Keratinocyte (primary cell): ENCODE measurements at regions not wholly inside any gene's neighbourhood (a gene's known extent, or its start where the extent isn't known, plus 50 kb on each side); places are given as distances from the start of the nearest gene placed in this dataset.

ENCODE experiments used
- DNase-seq: peaks from one replicate; pipeline ENCODE4 v3.0.0-alpha.2; 2011; ENCODE audit warnings: low read depth, missing footprints, low spot score
- FAIRE-seq: peaks from 2 replicates; lab custom pipeline; 2011; peaks lifted over from hg19 to GRCh38; lab: Jason Lieb, UNC
- H2AFZ ChIP-seq: 2 replicates; pipeline ENCODE4 v1.6.0; 2012; ENCODE audit warnings: low read length, control low read depth, inconsistent platforms; ENCODE audit not compliant: control insufficient read depth
- H3K27ac ChIP-seq: 2 replicates; pipeline ENCODE4 v1.5.1; 2011; ENCODE audit warnings: low read length; ENCODE audit not compliant: control insufficient read depth, insufficient read depth
- H3K27me3 ChIP-seq: 3 replicates; pipeline ENCODE4 v1.6.0; 2011; ENCODE audit warnings: low read length; ENCODE audit not compliant: control insufficient read depth, insufficient read depth; ENCODE audit errors: extremely low read depth
- H3K36me3 ChIP-seq, 2 experiments: 2 replicates in 1 of 2; 3 replicates in 1 of 2; pipeline ENCODE4 v1.5.1; 2011; ENCODE audit warnings: low read length in 2 of 2, mild to moderate bottlenecking in 1 of 2; ENCODE audit not compliant: control insufficient read depth in 2 of 2, insufficient read depth in 2 of 2; ENCODE audit errors: extremely low read depth in 1 of 2
- H3K4me1 ChIP-seq: 3 replicates; pipeline ENCODE4 v1.5.1; 2011; ENCODE audit warnings: low read length; ENCODE audit not compliant: control insufficient read depth, insufficient read depth; ENCODE audit errors: extremely low read depth
- H3K4me2 ChIP-seq: 3 replicates; pipeline ENCODE4 v1.6.0; 2011; ENCODE audit warnings: low read depth, low read length; ENCODE audit not compliant: control insufficient read depth, insufficient read depth; ENCODE audit errors: extremely low read depth
- H3K4me3 ChIP-seq, 3 experiments: fragments of 200-600 bp in 1 of 3; sonication (generic) in 1 of 3; 2 replicates in 2 of 3; 3 replicates in 1 of 3; pipeline ENCODE4 v1.5.1; 2011 to 2016; ENCODE audit warnings: low read length in 3 of 3, mild to moderate bottlenecking in 3 of 3, control low read depth in 2 of 3, inconsistent platforms in 1 of 3, low read depth in 1 of 3, mixed read lengths in 1 of 3, mixed run types in 1 of 3, moderate library complexity in 1 of 3; ENCODE audit not compliant: control insufficient read depth in 2 of 3, insufficient read depth in 2 of 3; ENCODE audit errors: extremely low read depth in 1 of 3
- H3K79me2 ChIP-seq: 2 replicates; pipeline ENCODE4 v1.6.0; 2012; ENCODE audit warnings: low read length; ENCODE audit not compliant: control insufficient read depth, insufficient read depth
- H3K9ac ChIP-seq: 3 replicates; pipeline ENCODE4 v1.6.0; 2011; ENCODE audit warnings: low read length; ENCODE audit not compliant: control insufficient read depth, insufficient read depth; ENCODE audit errors: extremely low read depth
- H3K9me1 ChIP-seq: 3 replicates; pipeline ENCODE4 v1.6.0; 2011; ENCODE audit warnings: low read length; ENCODE audit not compliant: control insufficient read depth, insufficient read depth; ENCODE audit errors: extremely low read depth
- H3K9me3 ChIP-seq: 2 replicates; pipeline ENCODE4 v1.5.1; 2012; ENCODE audit warnings: low read depth, low read length; ENCODE audit not compliant: control insufficient read depth
- H4K20me1 ChIP-seq: 3 replicates; pipeline ENCODE4 v1.6.0; 2011; ENCODE audit warnings: low read length; ENCODE audit not compliant: control insufficient read depth, insufficient read depth; ENCODE audit errors: extremely low read depth
- EZH2 ChIP-seq: IDR thresholded peaks from one replicate; pipeline ENCODE4 v1.6.1; 2012; ENCODE audit warnings: inconsistent platforms, mild to moderate bottlenecking, low read length, moderate library complexity
- dilution Hi-C: fragments of 300-500 bp; cut with MboI; formaldehyde crosslinking; loops from one replicate; pipeline ENCODE4 v1.7.0; 2020; ENCODE audit warnings: low sequenced_read_pairs; ENCODE audit not compliant: extremely low pct_ligation_motif_present
- TF ChIP-seq, protein P1 (sequence below), 3 experiments: IDR thresholded peaks in 1 of 3; conservative IDR thresholded peaks in 1 of 3; optimal IDR thresholded peaks in 1 of 3; 2 replicates in 2 of 3; 3 replicates in 1 of 3; pipeline versions ENCODE3 to v1.5.1; 2011; ENCODE audit warnings: low read length in 3 of 3, mild to moderate bottlenecking in 3 of 3, moderate library complexity in 2 of 3, control low read depth in 1 of 3, inconsistent platforms in 1 of 3; ENCODE audit not compliant: insufficient read depth in 2 of 3; ENCODE audit errors: extremely low read depth in 1 of 3

DNA sequence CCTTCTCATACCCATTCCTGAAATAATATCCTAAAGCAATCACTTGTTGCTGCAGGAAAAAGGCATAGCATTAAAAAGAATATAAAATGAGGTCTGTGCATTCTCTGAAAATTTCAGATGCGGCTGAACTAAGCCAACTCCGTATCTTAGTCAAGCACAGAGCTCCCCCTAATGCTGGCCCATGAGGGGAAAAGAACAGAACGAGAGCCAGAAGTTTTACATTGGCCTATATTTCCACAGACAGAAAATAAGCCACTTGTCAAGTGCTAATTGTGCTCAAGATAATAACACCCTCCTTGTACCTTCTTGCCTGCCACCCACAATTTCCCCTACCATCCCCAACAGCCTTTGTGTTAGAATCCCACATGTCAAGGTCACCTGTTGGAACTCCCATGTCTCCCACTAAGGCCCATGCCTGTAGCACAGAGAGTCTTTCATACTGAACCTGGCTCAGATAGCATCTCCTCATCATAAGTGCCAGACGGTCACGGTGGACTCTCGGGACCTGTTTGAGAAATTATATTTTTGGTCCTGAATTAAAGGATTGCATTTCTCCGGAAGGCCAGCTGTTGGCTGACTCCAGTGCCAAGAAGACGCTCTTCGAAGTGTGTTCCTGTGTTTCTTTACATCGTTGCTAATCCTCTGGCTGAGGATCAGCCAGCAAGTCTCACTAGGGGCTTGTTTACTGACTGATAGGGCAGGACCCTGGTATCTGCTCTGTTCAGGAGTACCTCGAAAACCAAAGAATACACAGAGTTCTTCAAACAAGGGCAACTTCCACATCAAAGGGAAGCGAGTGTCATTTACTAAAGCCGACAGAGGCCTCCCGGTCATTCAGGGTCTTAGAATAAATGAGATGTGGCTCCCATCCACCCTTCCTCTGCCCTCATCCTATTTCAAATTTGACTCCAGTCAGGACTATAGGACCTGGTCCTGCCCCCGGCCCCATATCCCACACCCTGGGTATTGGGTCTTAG lies 183.4 kb upstream of the FBXL4 start:
- H3K9me3 ChIP-seq = no peaks in the 10 kb centered on the region
- FAIRE-seq (no peak), DNase-seq (no peak)
- no peaks in the 10 kb centered on the region for H3K9me1 ChIP-seq
- H3K79me2 ChIP-seq = no peaks in the 10 kb centered on the region
- H3K4me1 ChIP-seq = no peaks in the 10 kb centered on the region
- H3K27ac ChIP-seq = no peak overlapping the region
- no peaks in the 10 kb centered on the region for H3K27me3 ChIP-seq
- no peak overlapping the region for H3K9ac ChIP-seq
- H2AFZ ChIP-seq = no peak overlapping the region
- H3K36me3 ChIP-seq = no peaks in the 10 kb centered on the region
- no peak overlapping the region for H3K4me2 ChIP-seq
- no peaks in the 10 kb centered on the region for H4K20me1 ChIP-seq
- H3K4me3 ChIP-seq = no peak overlapping the region
- TF ChIP-seq EZH2 = no peak
- TF ChIP-seq, protein P1, sequence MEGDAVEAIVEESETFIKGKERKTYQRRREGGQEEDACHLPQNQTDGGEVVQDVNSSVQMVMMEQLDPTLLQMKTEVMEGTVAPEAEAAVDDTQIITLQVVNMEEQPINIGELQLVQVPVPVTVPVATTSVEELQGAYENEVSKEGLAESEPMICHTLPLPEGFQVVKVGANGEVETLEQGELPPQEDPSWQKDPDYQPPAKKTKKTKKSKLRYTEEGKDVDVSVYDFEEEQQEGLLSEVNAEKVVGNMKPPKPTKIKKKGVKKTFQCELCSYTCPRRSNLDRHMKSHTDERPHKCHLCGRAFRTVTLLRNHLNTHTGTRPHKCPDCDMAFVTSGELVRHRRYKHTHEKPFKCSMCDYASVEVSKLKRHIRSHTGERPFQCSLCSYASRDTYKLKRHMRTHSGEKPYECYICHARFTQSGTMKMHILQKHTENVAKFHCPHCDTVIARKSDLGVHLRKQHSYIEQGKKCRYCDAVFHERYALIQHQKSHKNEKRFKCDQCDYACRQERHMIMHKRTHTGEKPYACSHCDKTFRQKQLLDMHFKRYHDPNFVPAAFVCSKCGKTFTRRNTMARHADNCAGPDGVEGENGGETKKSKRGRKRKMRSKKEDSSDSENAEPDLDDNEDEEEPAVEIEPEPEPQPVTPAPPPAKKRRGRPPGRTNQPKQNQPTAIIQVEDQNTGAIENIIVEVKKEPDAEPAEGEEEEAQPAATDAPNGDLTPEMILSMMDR (optimal IDR thresholded peaks at IDR 0.05 in 1 of 3, IDR thresholded peaks at IDR 0.05 in 1 of 3, conservative IDR thresholded peaks at IDR 0.05 in 1 of 3; ENCODE audit: extremely low read depth in 1 of 3, insufficient read depth in 2 of 3, low read length in 3 of 3) = no peak
- dilution Hi-C loops = no loop called here

DNA sequence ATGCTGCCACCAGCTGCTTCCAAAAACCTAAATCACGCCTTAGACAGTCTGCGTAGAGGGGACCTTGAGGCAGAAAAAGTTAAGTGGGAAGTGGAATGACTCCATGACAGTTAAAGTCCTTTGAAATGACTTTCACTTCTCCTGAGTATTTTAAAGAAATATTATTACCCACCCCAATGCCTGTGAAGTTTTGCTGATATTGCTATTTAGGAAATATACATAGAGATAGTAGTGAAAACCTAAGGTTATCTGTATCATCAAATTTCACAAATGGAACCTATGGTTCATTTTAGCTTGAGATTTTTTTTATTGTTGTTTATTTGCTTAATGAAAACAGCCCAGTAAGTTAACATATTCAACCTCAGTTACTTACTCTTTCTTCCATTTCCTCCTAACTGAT lies 182.1 kb upstream of the FBXL4 start:
- Histone ChIP-seq H3K36me3 (no peaks in the 10 kb centered on the region), H3K4me1 (no peaks in the 10 kb centered on the region), H3K79me2 (no peaks in the 10 kb centered on the region), H3K9me3 (no peaks in the 10 kb centered on the region), H3K4me2 (no peak overlapping the region), H2AFZ (no peak overlapping the region), H3K9ac (no peak overlapping the region), H3K27me3 (no peaks in the 10 kb centered on the region), H4K20me1 (no peaks in the 10 kb centered on the region), H3K9me1 (no peaks in the 10 kb centered on the region), H3K4me3 (no peak overlapping the region), H3K27ac (no peak overlapping the region)
- DNase-seq (no peak), FAIRE-seq (no peak)
- no peak for TF ChIP-seq EZH2
- TF ChIP-seq, protein P1 (optimal IDR thresholded peaks at IDR 0.05 in 1 of 3, IDR thresholded peaks at IDR 0.05 in 1 of 3, conservative IDR thresholded peaks at IDR 0.05 in 1 of 3; ENCODE audit: extremely low read depth in 1 of 3, insufficient read depth in 2 of 3, low read length in 3 of 3) = no peak
- dilution Hi-C loops = no loop called here
